HG03354 (cell line): ENCODE measurements at regions not wholly inside any gene's neighbourhood (a gene's known extent, or its start where the extent isn't known, plus 50 kb on each side); places are given as distances from the start of the nearest gene placed in this dataset.
"Not testable (repeated sequence)": the region's sequence is repeated elsewhere in the genome, so short reads cannot be mapped to it uniquely, and the experiment has no call there.

ENCODE experiments used
- ATAC-seq: cut with Tn5 transposase; IDR thresholded peaks from one replicate; pipeline ENCODE4 v1.9.1; 2021; ENCODE audit warnings: mild to moderate bottlenecking; ENCODE audit not compliant: unreplicated experiment, poor library complexity, severe bottlenecking

DNA sequence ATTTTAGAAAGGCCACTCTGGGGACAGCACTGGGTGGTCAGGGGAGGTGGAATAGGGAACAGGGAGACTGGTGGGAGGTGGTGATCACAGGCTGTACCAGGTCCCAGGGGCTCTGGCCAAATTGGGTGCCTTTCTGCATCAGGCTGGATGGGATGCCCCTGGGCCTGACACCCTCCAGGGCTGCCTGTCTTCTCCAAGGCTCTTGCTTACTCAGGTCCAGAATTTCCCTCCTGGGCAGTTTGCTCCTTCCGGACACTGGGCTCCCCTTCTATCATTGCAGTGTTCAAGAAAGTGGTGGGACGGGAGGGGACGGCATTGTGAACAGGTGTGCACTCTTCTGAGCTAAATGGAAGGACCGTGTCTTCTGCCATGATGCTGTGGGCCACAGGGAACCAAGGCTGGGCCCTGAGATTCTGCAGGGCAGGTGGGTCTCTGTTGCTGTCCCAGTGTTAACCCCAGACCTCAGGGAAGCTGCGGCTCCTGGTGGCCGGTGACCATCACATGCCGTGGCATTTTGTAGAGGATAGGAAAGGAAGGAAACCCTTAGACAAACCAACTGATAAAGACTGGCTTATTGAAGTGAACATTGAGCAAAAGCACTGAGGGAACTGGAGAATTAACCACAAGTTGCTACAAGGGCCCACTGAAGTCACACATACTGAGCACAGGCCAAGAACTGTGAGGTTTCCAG, 93.7 kb upstream of the HS6ST1 start:
- no peak for ATAC-seq

DNA sequence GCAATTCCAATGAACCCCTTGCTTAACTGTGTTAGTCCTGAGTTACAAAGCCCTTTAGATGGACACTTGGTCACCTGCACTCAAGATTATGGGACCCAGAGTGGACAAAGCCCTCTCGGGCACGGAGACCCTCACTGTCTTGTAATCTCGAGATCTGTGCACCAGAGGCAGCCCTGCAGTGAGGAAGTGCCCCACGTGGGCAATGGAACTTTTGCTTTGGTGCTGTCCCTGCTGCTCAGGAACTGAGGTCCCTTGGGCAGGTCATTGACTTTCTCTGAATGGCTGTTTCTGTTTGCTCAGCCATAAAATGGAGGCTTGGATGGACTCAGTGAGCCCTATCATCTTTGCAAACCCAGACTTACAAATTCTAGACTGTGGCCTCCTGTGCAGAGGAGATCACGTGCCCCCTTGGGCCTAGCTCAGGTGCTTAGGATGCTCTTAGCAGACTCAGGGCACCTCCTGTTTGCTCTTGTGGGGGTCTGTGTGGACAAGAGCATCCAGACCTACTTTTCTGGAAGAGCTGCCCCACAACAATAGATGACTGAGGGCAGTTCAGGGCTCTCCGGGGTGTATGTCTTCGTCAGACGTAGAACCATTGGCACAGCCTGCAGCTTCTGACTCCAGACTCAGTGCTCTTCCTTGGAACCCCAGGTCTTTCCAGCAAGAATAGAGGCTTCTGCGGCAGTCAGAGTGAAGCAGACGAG, 94.5 kb upstream of the HS6ST1 start:
- no peak for ATAC-seq

DNA sequence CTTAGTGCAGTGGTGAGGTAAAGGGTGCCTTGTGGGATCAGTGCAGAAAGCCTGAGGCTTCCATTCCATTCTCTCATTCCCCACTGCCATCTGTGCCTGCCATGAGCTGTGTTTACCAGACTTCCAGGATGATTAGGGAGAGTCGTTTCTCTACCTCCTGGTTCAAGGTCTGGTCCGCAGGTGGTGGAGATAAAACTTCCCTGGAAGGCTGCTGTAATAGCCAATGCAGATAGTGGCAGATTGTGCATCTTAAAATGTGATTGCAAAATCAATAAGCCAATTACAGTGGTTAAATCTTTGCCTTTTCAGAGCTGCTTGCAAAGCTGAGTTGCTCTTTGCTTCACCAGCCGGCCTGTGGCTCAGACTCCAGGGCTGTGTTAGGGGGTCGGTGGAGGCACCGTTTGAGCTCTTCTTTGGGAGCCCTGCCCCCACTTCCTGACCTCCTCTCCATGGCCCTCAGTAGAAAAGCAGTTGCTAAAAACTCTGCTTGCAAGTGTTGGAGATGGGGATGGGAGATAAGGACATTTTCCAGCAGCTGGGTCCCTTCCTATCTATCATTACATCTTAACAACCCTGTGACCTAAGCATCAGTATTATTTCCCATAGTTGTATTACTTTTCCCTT, 95.2 kb upstream of the HS6ST1 start:
- no peak for ATAC-seq

DNA sequence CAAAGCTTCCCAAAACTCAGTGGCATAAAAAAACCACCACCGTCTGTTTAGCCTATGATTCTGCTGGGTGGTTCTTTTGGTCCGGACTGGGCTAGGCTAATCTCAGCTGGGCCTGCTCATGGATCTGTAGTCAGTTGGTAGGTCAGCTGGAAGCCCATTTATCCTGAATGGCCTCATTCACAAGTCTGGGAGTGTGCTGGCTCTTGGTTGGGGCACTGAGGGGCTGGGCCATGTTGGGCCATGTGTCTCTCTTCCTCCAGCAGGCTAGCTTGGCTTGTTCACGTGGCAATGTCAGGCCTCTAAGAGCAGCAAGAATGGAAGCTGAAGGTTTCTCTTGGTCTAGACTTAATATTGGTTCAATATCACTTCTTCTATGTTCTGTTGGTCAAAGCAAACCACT, 95.7 kb upstream of the HS6ST1 start:
- ATAC-seq, result no peak

DNA sequence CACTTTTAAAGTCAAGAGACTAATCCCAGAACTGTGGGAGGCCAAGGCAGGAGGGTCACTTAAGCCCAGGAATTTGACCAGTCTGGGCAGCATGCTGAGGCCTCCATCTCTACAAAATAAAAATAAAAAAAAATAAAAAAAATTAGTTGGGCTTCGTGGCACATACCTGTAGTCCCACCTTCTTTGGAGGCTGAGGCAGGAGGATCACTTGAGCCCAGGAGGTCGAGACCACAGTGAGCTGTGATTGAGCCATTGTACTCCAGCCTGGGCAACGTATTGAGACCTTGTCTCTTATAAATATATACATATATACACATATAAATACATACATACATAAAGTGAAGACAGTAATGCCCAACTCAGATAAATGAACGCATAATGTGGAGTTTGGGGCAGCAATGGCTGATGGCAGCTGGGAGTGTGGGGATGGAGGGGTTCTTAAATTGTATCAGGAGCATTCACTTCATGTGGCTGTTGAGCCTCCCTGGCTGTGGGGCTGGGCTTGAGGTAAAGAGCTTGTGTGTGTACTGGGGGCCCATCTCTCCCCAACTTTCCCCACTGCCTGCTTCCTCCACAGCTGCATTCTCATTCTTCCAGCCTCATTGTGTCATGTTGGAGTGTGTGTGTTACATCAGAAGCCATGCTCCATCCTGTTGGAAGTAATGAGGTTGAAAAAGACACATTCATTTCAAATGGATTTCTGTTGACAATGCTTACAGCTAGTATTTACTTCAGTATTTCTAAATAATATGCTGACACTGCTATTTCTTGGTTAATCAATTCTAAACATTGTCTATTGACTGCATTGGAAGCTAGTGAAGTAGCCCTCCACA, 96.5 kb upstream of the HS6ST1 start:
- no peak for ATAC-seq

DNA sequence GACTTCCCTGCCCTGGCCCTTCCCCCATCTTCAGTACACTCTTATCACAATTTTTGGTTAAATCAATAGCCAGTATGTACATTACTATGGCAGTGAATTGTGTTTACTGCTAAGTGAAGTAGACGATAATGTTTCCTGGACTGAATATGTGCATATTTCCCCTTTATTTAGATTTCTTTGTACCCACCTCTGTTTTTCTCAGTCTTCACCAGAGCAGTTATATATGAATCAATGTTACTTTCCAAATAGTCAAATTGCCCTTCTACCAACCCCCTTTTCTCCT, 97.1 kb upstream of the HS6ST1 start:
- ATAC-seq, result no peak

DNA sequence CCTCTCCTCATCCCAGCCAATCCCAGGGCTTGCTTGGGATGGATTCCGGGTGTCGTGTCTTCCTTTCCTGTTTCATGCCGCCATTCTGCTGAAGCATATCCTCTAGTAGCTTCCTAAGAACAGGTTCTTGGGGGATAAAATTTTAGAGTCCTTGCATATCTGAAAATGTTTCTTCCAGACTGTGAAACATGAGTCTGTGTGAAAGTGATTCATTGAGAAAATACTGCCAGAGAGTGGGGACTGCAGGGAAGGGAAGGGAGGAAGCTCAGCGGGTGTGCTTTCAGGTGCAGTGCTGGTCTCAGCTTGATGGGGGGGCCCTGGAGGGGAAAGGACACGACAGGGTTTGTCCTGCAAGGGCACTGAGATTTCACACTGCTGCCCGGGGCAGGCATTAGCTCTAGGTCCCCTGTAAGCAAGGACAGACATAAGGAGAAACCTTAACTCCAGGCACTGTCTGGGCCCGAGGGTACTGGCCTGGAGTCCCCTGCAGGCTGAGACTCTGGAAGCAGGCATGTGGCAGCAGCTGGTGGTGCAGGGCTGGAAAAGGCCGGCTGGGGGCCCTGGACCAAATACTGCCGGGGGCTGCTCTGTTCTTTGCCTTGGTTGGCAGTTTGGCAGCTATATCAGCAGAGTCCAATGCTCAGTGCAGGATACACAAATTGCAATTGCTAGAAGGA, 97.6 kb upstream of the HS6ST1 start:
- ATAC-seq, result no peak

DNA sequence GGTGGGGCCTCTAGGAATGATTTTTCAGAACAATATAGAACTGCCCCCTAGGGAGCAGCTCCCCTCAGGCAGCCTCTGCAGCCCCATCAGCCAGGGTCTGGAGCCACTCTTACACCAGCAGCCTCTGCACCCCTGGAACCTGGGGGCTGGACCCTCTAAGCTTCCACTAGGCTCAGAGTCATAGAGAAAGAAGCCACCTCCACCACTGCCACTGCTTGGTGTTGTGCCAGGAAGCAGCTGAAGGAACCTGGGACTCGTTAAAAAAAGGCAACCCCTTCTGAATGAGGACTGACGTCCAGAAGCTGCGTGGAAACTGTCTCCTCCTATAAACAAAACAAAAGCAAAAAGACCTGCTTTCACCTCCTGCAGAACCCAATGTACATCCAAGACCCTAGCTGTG, 98.1 kb upstream of the HS6ST1 start:
- no peak for ATAC-seq

DNA sequence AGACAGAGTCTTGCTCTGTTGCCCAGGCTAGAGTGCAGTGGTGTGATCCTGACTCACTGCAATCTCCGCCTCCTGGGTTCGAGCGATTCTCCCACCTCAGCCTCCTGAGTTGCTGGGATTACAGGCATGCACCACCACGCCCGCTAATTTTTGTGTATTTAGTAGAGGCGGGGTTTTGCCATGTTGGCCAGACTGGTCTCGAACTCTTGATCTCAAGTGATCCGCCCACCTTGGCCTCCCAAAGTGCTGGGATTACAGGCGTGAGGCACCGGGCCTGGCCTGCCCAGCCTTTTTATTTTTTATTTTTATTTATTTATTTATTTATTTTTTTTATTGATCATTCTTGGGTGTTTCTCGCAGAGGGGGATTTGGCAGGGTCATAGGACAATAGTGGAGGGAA, 98.6 kb upstream of the HS6ST1 start:
- not testable (repeated sequence) for ATAC-seq

DNA sequence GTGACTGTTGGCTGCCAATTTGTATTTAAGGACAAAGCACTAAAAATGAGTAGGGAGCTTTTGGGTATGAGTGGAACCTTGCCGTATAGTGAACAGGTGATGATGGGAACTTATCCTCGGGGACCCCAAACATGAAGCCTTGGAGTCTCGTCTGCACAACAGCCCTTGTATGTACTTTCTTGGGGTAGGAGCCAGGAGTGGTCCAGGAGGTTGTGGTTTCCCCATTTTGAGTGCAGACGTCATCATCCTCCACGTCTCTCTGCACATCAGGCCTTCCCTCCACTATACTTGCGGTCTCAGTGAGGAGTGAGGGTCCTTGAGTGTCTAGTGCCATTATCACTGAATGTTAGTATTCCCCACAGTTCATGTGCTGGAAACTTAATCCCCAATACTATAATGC, 101.5 kb upstream of the HS6ST1 start:
- no peak for ATAC-seq

DNA sequence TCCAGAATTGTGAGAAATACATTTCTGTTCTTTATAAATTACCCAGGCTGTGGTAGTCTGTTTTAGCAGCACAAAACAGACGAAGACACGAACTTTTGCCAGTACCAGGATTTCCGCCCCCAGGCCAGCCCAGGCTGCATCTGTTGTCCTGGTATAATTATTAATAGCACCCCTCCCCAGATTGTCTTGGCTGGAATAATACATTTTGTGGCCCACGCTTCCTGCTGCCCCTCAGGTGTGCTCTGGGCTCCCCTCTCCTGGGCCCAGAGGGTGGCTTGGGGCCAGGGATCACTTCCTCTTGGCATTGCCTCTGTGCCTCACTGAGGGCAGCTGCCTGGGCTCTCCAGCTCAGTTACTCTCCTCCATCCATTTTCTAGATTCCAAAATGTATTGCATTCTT, 102.1 kb upstream of the HS6ST1 start:
- no peak for ATAC-seq

DNA sequence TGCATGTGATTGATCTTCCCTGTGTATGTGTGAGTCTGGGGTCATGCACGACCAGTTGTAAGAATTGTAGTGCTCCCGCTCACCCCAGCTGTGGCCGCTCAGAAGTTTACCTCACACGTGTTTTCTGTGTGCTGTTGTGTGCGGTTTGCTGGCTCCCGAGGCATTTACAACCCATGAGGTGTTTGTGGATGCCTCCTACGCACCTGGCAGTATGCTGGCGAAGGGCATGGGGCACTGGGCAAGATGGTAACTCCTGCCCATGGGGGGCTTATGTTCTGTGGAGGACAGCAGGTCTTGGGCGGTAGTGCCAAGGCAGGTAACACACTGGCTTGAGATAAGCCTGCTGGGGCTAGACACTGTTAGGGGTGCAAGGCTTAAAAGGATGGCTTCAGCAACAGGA, 102.6 kb upstream of the HS6ST1 start:
- ATAC-seq, result no peak

DNA sequence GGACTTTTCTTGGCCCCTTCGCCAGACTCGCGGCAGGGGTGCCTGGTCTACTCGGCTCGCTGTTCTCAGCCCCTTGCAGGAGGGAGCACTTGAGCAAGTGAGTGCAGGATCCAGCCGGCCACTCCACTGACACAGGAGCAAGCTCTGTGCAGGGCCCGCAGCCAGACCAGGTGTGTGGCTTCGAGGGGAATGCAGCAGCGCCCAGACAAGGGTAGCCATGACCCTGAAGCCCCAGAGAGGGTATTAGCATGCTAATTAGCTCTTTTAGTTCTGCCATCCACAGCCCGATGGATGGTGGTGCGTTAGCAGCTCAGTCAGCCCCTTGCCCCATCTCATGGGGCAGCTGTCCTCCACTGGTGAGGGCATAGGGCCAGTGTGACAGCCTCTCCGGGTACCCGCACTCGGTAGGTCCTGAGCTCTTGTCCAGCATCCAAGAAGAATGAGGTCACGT, 103.2 kb upstream of the HS6ST1 start:
- no peak for ATAC-seq

DNA sequence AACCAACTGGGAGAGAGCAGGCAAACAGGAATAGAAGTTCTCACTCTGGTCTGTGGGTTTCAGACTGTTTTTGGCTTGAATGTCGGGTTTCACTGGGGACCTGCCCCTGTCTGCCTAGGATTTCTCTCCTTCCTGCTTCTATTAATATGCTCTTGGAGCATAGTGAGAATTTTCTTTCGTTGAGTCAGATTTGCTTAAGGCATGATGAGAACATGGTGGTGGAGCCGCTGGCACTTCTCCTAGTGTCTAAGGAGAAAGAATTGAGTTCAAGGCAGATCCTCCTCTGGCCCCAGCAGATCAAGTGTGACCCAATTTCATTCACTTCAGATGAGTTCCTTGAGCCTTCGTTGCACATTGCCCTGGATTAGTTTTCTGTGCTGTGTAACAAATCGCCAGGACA, 103.9 kb upstream of the HS6ST1 start:
- ATAC-seq, result no peak

DNA sequence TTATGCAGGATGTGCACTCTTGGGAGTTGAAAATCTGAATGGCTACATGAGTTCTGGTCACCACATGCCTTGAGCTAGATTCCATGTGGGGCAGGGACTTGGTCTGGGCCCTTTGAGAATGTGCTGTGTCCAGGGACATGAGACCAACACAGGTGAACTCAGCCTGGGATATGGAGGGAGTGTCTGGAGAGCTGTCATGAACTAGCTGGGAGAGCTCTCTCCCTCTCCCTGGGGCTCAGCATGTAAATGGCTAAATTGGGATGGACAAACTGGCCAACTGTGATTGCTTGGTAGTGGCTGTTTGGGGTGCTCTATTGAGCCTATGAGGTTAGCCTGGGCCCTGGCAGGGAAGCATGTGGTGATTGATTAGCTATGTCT, 105.1 kb upstream of the HS6ST1 start:
- no peak for ATAC-seq

DNA sequence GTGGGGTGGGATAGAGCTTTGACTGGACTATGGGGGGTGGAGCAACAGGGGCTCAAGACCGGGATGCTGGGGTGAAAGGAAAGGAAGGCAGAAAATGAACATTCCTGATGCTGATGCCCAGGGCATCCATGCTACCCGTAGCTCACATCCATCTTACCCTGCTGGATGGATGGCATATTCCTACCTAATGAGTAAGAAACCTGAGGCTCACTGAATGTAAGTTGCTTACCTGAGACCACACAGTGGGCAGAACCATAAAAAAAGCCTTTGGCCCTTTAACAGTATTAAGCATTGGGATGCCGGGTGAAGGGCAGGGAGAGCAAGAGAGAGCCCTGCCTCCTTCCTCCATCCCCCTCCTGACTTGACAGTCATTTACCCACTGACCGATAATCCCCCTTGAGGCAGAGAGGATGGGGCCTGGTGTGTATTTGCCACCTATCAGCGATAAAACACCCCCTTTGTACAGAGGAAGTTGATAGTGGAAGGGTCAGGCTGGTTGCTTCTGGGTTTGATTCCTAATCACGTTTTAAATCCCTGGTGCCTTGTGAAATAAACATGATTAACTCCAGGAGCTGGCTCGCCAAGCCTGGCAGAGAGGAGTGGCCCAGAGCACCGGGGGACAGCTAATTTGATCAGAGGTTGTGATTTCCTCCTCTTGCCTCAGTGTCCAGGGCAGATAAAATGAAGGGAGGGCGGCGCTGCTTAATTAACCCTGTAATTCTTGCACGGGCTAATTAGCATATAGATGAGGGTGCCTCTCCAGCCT, 105.9 kb upstream of the HS6ST1 start:
- ATAC-seq, result no peak

DNA sequence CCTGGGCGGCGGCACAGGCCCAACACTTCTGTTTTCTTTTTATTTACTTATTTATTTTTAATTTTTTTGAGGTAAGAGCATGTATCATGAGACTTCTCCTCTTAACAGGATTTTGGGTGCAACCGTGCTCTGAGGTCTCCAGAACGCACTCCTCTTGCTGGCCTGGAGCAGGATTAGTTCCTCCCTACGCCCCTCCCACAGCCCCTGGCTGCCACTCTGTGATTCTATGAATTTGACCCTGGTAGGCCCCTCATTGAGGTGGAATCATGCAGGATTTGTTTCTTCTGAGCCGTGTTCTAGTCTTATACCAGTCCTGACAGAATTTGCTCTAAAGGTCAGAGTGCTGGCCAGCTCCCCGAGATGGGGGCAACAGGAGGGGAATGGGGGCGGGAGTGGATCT, 106.5 kb upstream of the HS6ST1 start:
- no peak for ATAC-seq

DNA sequence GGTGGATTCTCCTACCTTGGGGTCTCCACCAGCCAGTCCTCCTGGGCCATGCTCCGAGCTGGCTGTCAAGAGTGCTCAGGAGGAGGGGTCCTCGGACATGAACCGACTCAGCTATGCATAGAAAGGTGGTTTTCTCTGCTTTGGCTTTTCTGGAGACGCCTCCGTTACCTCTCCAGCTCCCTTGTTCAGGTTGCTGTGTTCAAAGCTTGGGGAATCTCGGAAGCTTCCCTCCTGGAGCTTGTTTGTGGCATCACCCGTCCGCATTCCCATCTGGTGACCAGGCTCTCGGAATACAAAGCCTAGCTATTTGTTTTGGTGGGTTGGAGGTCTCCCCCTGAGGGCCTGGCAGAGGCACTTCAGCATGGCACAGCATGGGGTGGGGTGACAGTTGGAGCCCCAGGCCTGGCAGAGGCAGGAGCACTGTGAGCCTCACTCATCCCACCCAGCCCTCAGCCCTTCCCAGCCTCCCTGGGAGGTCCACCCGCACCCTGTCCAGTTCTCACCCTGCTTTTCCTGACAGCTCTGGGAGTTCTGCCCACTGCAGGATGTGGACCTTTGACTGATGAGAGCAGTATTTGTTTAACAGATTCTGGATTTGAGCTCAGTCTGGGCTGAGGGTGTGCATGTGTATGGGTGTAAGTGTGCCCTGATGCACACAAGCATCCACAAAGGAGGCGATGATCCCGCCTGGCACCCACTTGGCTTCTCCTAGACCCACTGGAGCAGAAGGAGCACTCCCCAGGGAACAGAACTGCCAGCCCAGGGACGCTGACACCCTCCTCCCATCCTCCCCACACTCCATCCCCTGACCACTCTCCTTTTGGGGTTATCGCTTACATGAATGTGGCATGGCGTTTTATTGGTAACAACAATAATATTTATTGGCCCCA, 107.3 kb upstream of the HS6ST1 start:
- ATAC-seq, result no peak

DNA sequence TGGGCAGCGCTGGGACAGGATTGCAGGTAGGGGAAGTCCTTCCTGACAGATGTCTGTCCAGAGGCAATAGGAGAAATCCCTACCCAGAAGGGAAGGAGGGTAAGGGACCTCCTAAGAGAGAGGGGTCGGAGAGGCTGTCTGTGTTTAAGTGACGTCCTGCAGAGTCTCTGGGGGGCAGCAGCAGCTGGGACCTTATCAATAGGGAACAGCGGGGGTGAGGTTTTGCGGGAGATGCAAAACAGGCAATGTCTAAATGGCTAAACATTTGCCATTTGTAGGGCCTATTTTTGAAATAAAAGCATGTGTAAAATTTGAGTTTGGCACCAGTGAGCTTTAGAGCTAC, 108.7 kb upstream of the HS6ST1 start:
- no peak for ATAC-seq
